HCT116 (cell line): ENCODE measurements at regions not wholly inside any gene's neighbourhood (a gene's known extent, or its start where the extent isn't known, plus 50 kb on each side); places are given as distances from the start of the nearest gene placed in this dataset.

Experiments
- ATAC-seq: fragments of 200-7000 bp; cut with Tn5 transposase; 2 replicates; pipeline ENCODE4 v1.9.1; 2020; ENCODE audit warnings: mild to moderate bottlenecking, moderate library complexity
- BruUV-seq: library from RNA; stranded (reverse); fragments of 400-500 nt; replicated peaks from 2 replicates; lab custom pipeline; 2021; lab: Mats Ljungman, UMichigan
- CTCF ChIA-PET: fragments of 300-600 bp; sonication (Branson Sonifier 250); formaldehyde crosslinking; loops from one replicate; lab custom pipeline; 2021; ENCODE audit warnings: antibody characterized with exemption; lab: Charles Lee
- POLR2A ChIA-PET: fragments of 300-600, 350-600 bp; sonication (Branson Sonifier 250); formaldehyde crosslinking; loops from one replicate; lab custom pipeline; 2021; ENCODE audit warnings: antibody characterized with exemption; lab: Charles Lee
- RAD21 ChIA-PET, 2 experiments: fragments of 300-600 bp; sonication (Branson Sonifier 250); formaldehyde crosslinking; loops; one replicate each; lab custom pipeline; 2023; ENCODE audit warnings: low total read pairs in 2 of 2; ENCODE audit not compliant: uncharacterized antibody in 2 of 2, unreplicated experiment in 2 of 2, low non-redundant PET in 1 of 2; lab: Charles Lee
- DNase-seq: peaks from one replicate; pipeline ENCODE4 v3.0.0-alpha.2; 2010; ENCODE audit warnings: low read depth, low spot score
- H2AFZ ChIP-seq: fragments of 200-600 bp; shearing (Covaris generic), sonication (generic); 2 replicates; pipeline ENCODE4 v1.6.1; 2017; ENCODE audit warnings: low read depth, mixed run types, mixed read lengths, antibody characterized with exemption, low read length; ENCODE audit not compliant: poor library complexity, severe bottlenecking
- H3K27ac ChIP-seq: 2 replicates; pipeline ENCODE4 v1.5.1; 2012; ENCODE audit warnings: low read depth, low read length
- H3K27me3 ChIP-seq: fragments of 200-600 bp; sonication (generic); 2 replicates; pipeline ENCODE4 v1.6.1; 2016; ENCODE audit warnings: mixed run types, low read length, mixed read lengths; ENCODE audit not compliant: insufficient read depth
- H3K36me3 ChIP-seq, 2 experiments: fragments of 200-500 bp in 1 of 2; fragments of 200-600 bp in 1 of 2; sonication (Bioruptor generic) in 1 of 2; sonication (generic) in 1 of 2; 2 replicates each; pipeline versions ENCODE4 v1.5.1 to v1.6.1; 2014 to 2016; ENCODE audit warnings: low read length in 2 of 2, inconsistent platforms in 1 of 2, mixed read lengths in 1 of 2, mixed run types in 1 of 2; ENCODE audit not compliant: insufficient read depth in 2 of 2, control insufficient read depth in 1 of 2
- H3K4me1 ChIP-seq, 2 experiments: fragments of 200-600 bp in 1 of 2; sonication (generic) in 1 of 2; 2 replicates each; pipeline versions ENCODE4 v1.5.1 to v1.6.1; 2012 to 2017; ENCODE audit warnings: low read length in 2 of 2, inconsistent platforms in 1 of 2, mild to moderate bottlenecking in 1 of 2, mixed read lengths in 1 of 2, mixed run types in 1 of 2, moderate library complexity in 1 of 2; ENCODE audit not compliant: insufficient read depth in 2 of 2, control insufficient read depth in 1 of 2
- H3K4me2 ChIP-seq: fragments of 200-600 bp; sonication (generic); 2 replicates; pipeline ENCODE4 v1.6.1; 2017; ENCODE audit warnings: mixed run types, low read length, mixed read lengths
- H3K4me3 ChIP-seq, 2 experiments: fragments of 200-600 bp in 1 of 2; sonication (generic) in 1 of 2; replicated peaks in 1 of 2; 2 replicates each; pipeline ENCODE4 v1.5.1; 2011 to 2016; ENCODE audit warnings: low read length in 2 of 2, control low read depth in 1 of 2, low read depth in 1 of 2, mild to moderate bottlenecking in 1 of 2, mixed read lengths in 1 of 2, mixed run types in 1 of 2
- H3K79me2 ChIP-seq: fragments of 200-600 bp; sonication (generic); 2 replicates; pipeline ENCODE4 v1.6.1; 2017; ENCODE audit warnings: mild to moderate bottlenecking, mixed run types, low read length, moderate library complexity, mixed read lengths; ENCODE audit not compliant: insufficient read depth
- H3K9ac ChIP-seq: fragments of 200-600 bp; sonication (generic); 2 replicates; pipeline ENCODE4 v1.6.1; 2016; ENCODE audit warnings: low read length, mixed read lengths
- H3K9me2 ChIP-seq: fragments of 200-600 bp; sonication (generic), shearing (Covaris generic); 2 replicates; pipeline ENCODE4 v1.6.1; 2017; ENCODE audit warnings: mixed run types, mild to moderate bottlenecking, moderate library complexity; ENCODE audit not compliant: insufficient read depth
- H3K9me3 ChIP-seq, 2 experiments: fragments of 200-500 bp in 1 of 2; fragments of 200-600 bp in 1 of 2; sonication (Bioruptor generic) in 1 of 2; sonication (generic) in 1 of 2; 2 replicates each; pipeline ENCODE4 v1.6.1; 2014 to 2017; ENCODE audit warnings: low read length in 2 of 2, mixed read lengths in 2 of 2, inconsistent platforms in 1 of 2, low read depth in 1 of 2, mild to moderate bottlenecking in 1 of 2, mixed run types in 1 of 2, moderate library complexity in 1 of 2; ENCODE audit not compliant: control insufficient read depth in 1 of 2, insufficient read depth in 1 of 2
- H4K20me1 ChIP-seq: fragments of 200-600 bp; sonication (generic), shearing (Covaris generic); 2 replicates; pipeline ENCODE4 v1.6.1; 2017; ENCODE audit warnings: mixed run types, mild to moderate bottlenecking, moderate library complexity; ENCODE audit not compliant: insufficient read depth
- ATF3 ChIP-seq: IDR thresholded peaks from 2 replicates; pipeline ENCODE4 v1.6.1; 2012
- CEBPB ChIP-seq: IDR thresholded peaks from 2 replicates; pipeline ENCODE4 v1.6.1; 2012; ENCODE audit warnings: low read depth
- ELF1 ChIP-seq: IDR thresholded peaks from 2 replicates; pipeline ENCODE4 v1.6.1; 2012; ENCODE audit warnings: low read depth, borderline replicate concordance
- EZH2 ChIP-seq: fragments of 200-600 bp; sonication (generic); IDR thresholded peaks from 2 replicates; pipeline ENCODE4 v1.6.1; 2017; ENCODE audit warnings: antibody characterized with exemption, mixed run types
- EZH2phosphoT487 ChIP-seq: fragments of 200-600 bp; IDR thresholded peaks from 2 replicates; pipeline ENCODE4 v1.6.1; 2018; ENCODE audit warnings: antibody characterized with exemption, borderline replicate concordance
- FOSL1 ChIP-seq: IDR thresholded peaks from 2 replicates; pipeline ENCODE4 v1.6.1; 2012; ENCODE audit warnings: low read depth
- JUND ChIP-seq: IDR thresholded peaks from 2 replicates; pipeline ENCODE4 v1.6.1; 2012
- MAX ChIP-seq: IDR thresholded peaks from 2 replicates; pipeline ENCODE4 v1.6.1; 2012
- POLR2A ChIP-seq: IDR thresholded peaks from 2 replicates; pipeline ENCODE4 v1.7.0; 2011; ENCODE audit warnings: borderline replicate concordance; ENCODE audit not compliant: insufficient read depth, insufficient read length; ENCODE audit errors: extremely low read depth
- POLR2AphosphoS5 ChIP-seq: IDR thresholded peaks from 2 replicates; pipeline ENCODE4 v1.6.1; 2011; ENCODE audit warnings: mild to moderate bottlenecking, low read depth, low read length, moderate library complexity
- RAD21 ChIP-seq: IDR thresholded peaks from 2 replicates; pipeline ENCODE4 v1.6.1; 2012; ENCODE audit warnings: low read depth, mild to moderate bottlenecking
- REST ChIP-seq: IDR thresholded peaks from 2 replicates; pipeline ENCODE4 v1.6.1; 2012; ENCODE audit warnings: low read depth
- SIN3A ChIP-seq: IDR thresholded peaks from 2 replicates; pipeline ENCODE4 v1.6.1; 2012; ENCODE audit warnings: low read depth
- SP1 ChIP-seq: IDR thresholded peaks from 2 replicates; pipeline ENCODE4 v1.6.1; 2012; ENCODE audit warnings: low read depth
- SRF ChIP-seq: IDR thresholded peaks from 2 replicates; pipeline ENCODE4 v1.6.1; 2012; ENCODE audit warnings: low read depth
- TCF7L2 ChIP-seq: IDR thresholded peaks from 2 replicates; pipeline ENCODE4 v1.7.0; 2011; ENCODE audit warnings: borderline replicate concordance, inconsistent platforms; ENCODE audit not compliant: insufficient read depth, insufficient read length; ENCODE audit errors: extremely low read depth
- ZFX ChIP-seq: fragments of 450-650 bp; IDR thresholded peaks from 2 replicates; pipeline ENCODE4 v1.6.1; 2017
- ZNF274 ChIP-seq: fragments of 200-500 bp; sonication (Bioruptor generic); IDR thresholded peaks from 2 replicates; pipeline ENCODE4 v1.6.1; 2014; ENCODE audit warnings: mild to moderate bottlenecking, low read depth, low read length, inconsistent platforms
- intact Hi-C: fragments of 100-400 bp; cut with micrococcal nuclease; formaldehyde crosslinking; loops from 2 replicates; pipeline ENCODE4 v1.10.0; 2022

GRCh38 chr2:136645236-136645828 is 120.0 kb upstream of the THSD7B start:
- H3K27me3 ChIP-seq = 0 out of 2 replicates have a peak, but pooled peaks cover 3% of the 10 kb centered on the region
- no TSS peak for BruUV-seq
- no peaks in the 10 kb centered on the region for H3K79me2 ChIP-seq
- no peaks in the 10 kb centered on the region for H3K4me1 ChIP-seq
- ChIA-PET RAD21 (no interaction called here), CTCF (no interaction called here)
- H3K36me3 ChIP-seq = no peaks in the 10 kb centered on the region
- no peaks in the 10 kb centered on the region for H3K9me3 ChIP-seq
- no peaks in the 10 kb centered on the region for H4K20me1 ChIP-seq
- no peak overlapping the region for H3K4me2 ChIP-seq
- TF ChIP-seq ZNF274 (no peak), REST (no peak), TCF7L2 (no peak), SIN3A (no peak), ELF1 (no peak), FOSL1 (no peak), MAX (no peak), JUND (no peak), EZH2phosphoT487 (no peak), POLR2AphosphoS5 (no peak), SP1 (no peak), POLR2A (no peak), ZFX (no peak), ATF3 (no peak), CEBPB (no peak), SRF (no peak), EZH2 (no peak), RAD21 (no peak)
- TF ChIP-seq, all 23 proteins: peak for 0
- Histone ChIP-seq H3K4me3 (no peak overlapping the region), H3K9me2 (no peaks in the 10 kb centered on the region), H2AFZ (no peak overlapping the region), H3K27ac (no peak overlapping the region), H3K9ac (no peak overlapping the region)
- intact Hi-C loops = no loop called here
- no peak for ATAC-seq
- no peak for DNase-seq
- POLR2A ChIA-PET = no interaction called here
